H1 (cell line): ENCODE measurements at regions not wholly inside any gene's neighbourhood (a gene's known extent, or its start where the extent isn't known, plus 50 kb on each side); places are given as distances from the start of the nearest gene placed in this dataset.

Experiments
- CTCF ChIA-PET: fragments of 300-600 bp; sonication (Branson Sonifier 250); formaldehyde crosslinking; loops from one replicate; lab custom pipeline; 2021; ENCODE audit not compliant: partially characterized antibody; lab: Charles Lee
- POLR2A ChIA-PET: fragments of 300-600 bp; sonication (Branson Sonifier 250); formaldehyde crosslinking; loops from one replicate; lab custom pipeline; 2021; ENCODE audit warnings: inconsistent platforms; ENCODE audit not compliant: partially characterized antibody; lab: Charles Lee
- DNase-seq, 2 experiments: peaks; one replicate each; pipeline versions ENCODE4 v3.0.0 to v3.0.0-alpha.2; 2010 to 2022; ENCODE audit warnings: low spot score in 2 of 2, low read depth in 1 of 2, mixed read lengths in 1 of 2
- FAIRE-seq: peaks from 2 replicates; lab custom pipeline; 2011; peaks lifted over from hg19 to GRCh38; lab: Jason Lieb, UNC
- H2AFZ ChIP-seq: 2 replicates; pipeline ENCODE4 v1.8.1; 2012; ENCODE audit warnings: low read length, inconsistent platforms
- H2AK5ac ChIP-seq: 2 replicates; pipeline ENCODE4 v1.6.1; 2013; ENCODE audit warnings: low read depth, low read length
- H2BK120ac ChIP-seq: replicated peaks from 2 replicates; pipeline ENCODE3; 2013; ENCODE audit warnings: low read depth, low read length, inconsistent platforms
- H2BK12ac ChIP-seq: 2 replicates; pipeline ENCODE4 v1.6.1; 2013; ENCODE audit warnings: low read depth, low read length
- H2BK15ac ChIP-seq: 2 replicates; pipeline ENCODE4 v1.6.1; 2013; ENCODE audit warnings: low read length
- H2BK20ac ChIP-seq: 2 replicates; pipeline ENCODE4 v1.6.1; 2013; ENCODE audit warnings: low read length
- H2BK5ac ChIP-seq: 2 replicates; pipeline ENCODE4 v1.6.1; 2013; ENCODE audit warnings: low read depth, low read length
- H3K14ac ChIP-seq: 2 replicates; pipeline ENCODE4 v1.6.1; 2013; ENCODE audit warnings: inconsistent platforms; ENCODE audit not compliant: insufficient read length
- H3K18ac ChIP-seq: 2 replicates; pipeline ENCODE4 v1.6.1; 2013; ENCODE audit warnings: low read length; ENCODE audit errors: extremely low read depth
- H3K23ac ChIP-seq: 2 replicates; pipeline ENCODE4 v1.6.1; 2013; ENCODE audit warnings: inconsistent platforms; ENCODE audit not compliant: insufficient read length
- H3K23me2 ChIP-seq: 2 replicates; pipeline ENCODE4 v1.6.1; 2013; ENCODE audit warnings: low read depth, low read length
- H3K27ac ChIP-seq: 2 replicates; pipeline ENCODE4 v1.6.1; 2011; ENCODE audit warnings: low read depth, low read length, inconsistent platforms
- H3K27me3 ChIP-seq, 4 experiments: replicated peaks in 1 of 4; 1 replicate in 1 of 4; 2 replicates in 3 of 4; pipeline versions ENCODE4 v1.6.1 to v1.8.1; 2011 to 2013; ENCODE audit warnings: low read length in 3 of 4, mild to moderate bottlenecking in 3 of 4, inconsistent platforms in 2 of 4, mixed read lengths in 2 of 4, moderate library complexity in 1 of 4; ENCODE audit not compliant: control insufficient read depth in 3 of 4, insufficient read depth in 3 of 4; ENCODE audit errors: extremely low read depth in 1 of 4
- H3K36me3 ChIP-seq, 4 experiments: 2 replicates each; pipeline versions ENCODE4 v1.6.1 to v1.8.1; 2011 to 2013; ENCODE audit warnings: mild to moderate bottlenecking in 4 of 4, low read length in 3 of 4, moderate library complexity in 2 of 4, control low read depth in 1 of 4, inconsistent platforms in 1 of 4; ENCODE audit not compliant: insufficient read depth in 4 of 4, control insufficient read depth in 2 of 4
- H3K4ac ChIP-seq: replicated peaks from 2 replicates; pipeline ENCODE3; 2013; ENCODE audit warnings: low read length, low read depth, mixed read lengths, inconsistent platforms; ENCODE audit not compliant: insufficient read length
- H3K4me1 ChIP-seq, 4 experiments: replicated peaks in 1 of 4; 1 replicate in 1 of 4; 2 replicates in 3 of 4; pipeline versions ENCODE4 v1.6.1 to v1.8.1; 2011 to 2013; ENCODE audit warnings: low read length in 3 of 4, inconsistent platforms in 2 of 4, mixed read lengths in 1 of 4; ENCODE audit not compliant: insufficient read depth in 4 of 4, control insufficient read depth in 3 of 4
- H3K4me2 ChIP-seq, 2 experiments: 2 replicates each; pipeline versions ENCODE4 v1.6.1 to v1.8.1; 2011 to 2013; ENCODE audit warnings: low read depth in 2 of 2, low read length in 2 of 2, control low read depth in 1 of 2, inconsistent platforms in 1 of 2, mild to moderate bottlenecking in 1 of 2; ENCODE audit not compliant: insufficient read depth in 1 of 2
- H3K4me3 ChIP-seq, 4 experiments: fragments of 200-600, 300-600 bp in 1 of 4; sonication (generic), shearing (Covaris generic), sonication (Bioruptor Twin) in 1 of 4; 2 replicates each; pipeline versions ENCODE4 v1.5.1 to v1.8.1; 2011 to 2016; ENCODE audit warnings: low read length in 4 of 4, low read depth in 3 of 4, control low read depth in 2 of 4, inconsistent platforms in 2 of 4, mild to moderate bottlenecking in 2 of 4, mixed read lengths in 1 of 4, moderate library complexity in 1 of 4; ENCODE audit not compliant: insufficient read depth in 2 of 4; ENCODE audit errors: extremely low read depth in 1 of 4
- H3K56ac ChIP-seq: replicated peaks from 2 replicates; pipeline ENCODE3; 2013; ENCODE audit warnings: low read depth, mild to moderate bottlenecking, mixed read lengths, low read length, inconsistent platforms; ENCODE audit not compliant: insufficient read length
- H3K79me1 ChIP-seq: 2 replicates; pipeline ENCODE4 v1.6.1; 2013; ENCODE audit warnings: low read depth, low read length, control low read depth
- H3K79me2 ChIP-seq, 2 experiments: 2 replicates each; pipeline versions ENCODE4 v1.6.1 to v1.8.1; 2012 to 2013; ENCODE audit warnings: low read length in 2 of 2, mild to moderate bottlenecking in 2 of 2, inconsistent platforms in 1 of 2; ENCODE audit not compliant: insufficient read depth in 2 of 2, control insufficient read depth in 1 of 2
- H3K9ac ChIP-seq, 4 experiments: replicated peaks in 1 of 4; 1 replicate in 1 of 4; 2 replicates in 3 of 4; pipeline versions ENCODE4 v1.6.1 to v1.8.1; 2011 to 2013; ENCODE audit warnings: low read depth in 3 of 4, low read length in 3 of 4, control low read depth in 2 of 4, mild to moderate bottlenecking in 2 of 4, moderate library complexity in 2 of 4, inconsistent platforms in 1 of 4; ENCODE audit errors: extremely low read depth in 1 of 4
- H3K9me3 ChIP-seq, 2 experiments: 2 replicates each; pipeline versions ENCODE4 v1.6.1 to v1.8.1; 2012 to 2013; ENCODE audit warnings: mild to moderate bottlenecking in 2 of 2, moderate library complexity in 2 of 2, control low read depth in 1 of 2, inconsistent platforms in 1 of 2, low read depth in 1 of 2, low read length in 1 of 2, mixed read lengths in 1 of 2; ENCODE audit not compliant: insufficient read depth in 2 of 2
- H4K20me1 ChIP-seq, 2 experiments: replicated peaks in 1 of 2; 2 replicates each; pipeline versions ENCODE3 to v1.8.1; 2011 to 2013; ENCODE audit warnings: inconsistent platforms in 2 of 2, low read length in 2 of 2, mild to moderate bottlenecking in 1 of 2; ENCODE audit not compliant: insufficient read depth in 2 of 2, control insufficient read depth in 1 of 2
- H4K5ac ChIP-seq: 2 replicates; pipeline ENCODE4 v1.6.1; 2013; ENCODE audit warnings: low read length, low read depth, mixed read lengths, inconsistent platforms; ENCODE audit not compliant: insufficient read length
- H4K8ac ChIP-seq: 2 replicates; pipeline ENCODE4 v1.8.0; 2013; ENCODE audit warnings: mild to moderate bottlenecking, moderate library complexity, low read length, inconsistent platforms; ENCODE audit not compliant: insufficient read depth; ENCODE audit errors: extremely low read depth
- H4K91ac ChIP-seq: replicated peaks from 2 replicates; pipeline ENCODE3; 2013; ENCODE audit warnings: low read length, mixed read lengths, inconsistent platforms; ENCODE audit not compliant: insufficient read length
- MAFK ChIP-seq: IDR thresholded peaks from 2 replicates; pipeline ENCODE4 v1.6.1; 2012; ENCODE audit warnings: low read depth, mild to moderate bottlenecking, improper control_type of control experiment, low read length
- RBBP5 ChIP-seq: IDR thresholded peaks from 2 replicates; pipeline ENCODE4 v1.7.1; 2012; ENCODE audit warnings: low read depth, mild to moderate bottlenecking, inconsistent platforms, low read length, moderate library complexity, borderline replicate concordance
- WGBS, 2 experiments: shearing (Covaris generic) in 1 of 2; methylation state at CpG; one replicate each; pipeline versions ENCODE4 v1.1.6 to v1.1.7; 2013 to 2015; ENCODE audit warnings: low lambda C conversion rate in 2 of 2, mixed read lengths in 2 of 2, inconsistent platforms in 1 of 2, low coverage in 1 of 2, missing lambda C conversion rate in 1 of 2; ENCODE audit not compliant: insufficient replicate concordance in 2 of 2, insufficient coverage in 1 of 2, insufficient read length in 1 of 2; ENCODE audit errors: extremely low coverage in 1 of 2, missing lambda C conversion rate in 1 of 2; 5-methylcytosine and 5-hydroxymethylcytosine counted together

DNA sequence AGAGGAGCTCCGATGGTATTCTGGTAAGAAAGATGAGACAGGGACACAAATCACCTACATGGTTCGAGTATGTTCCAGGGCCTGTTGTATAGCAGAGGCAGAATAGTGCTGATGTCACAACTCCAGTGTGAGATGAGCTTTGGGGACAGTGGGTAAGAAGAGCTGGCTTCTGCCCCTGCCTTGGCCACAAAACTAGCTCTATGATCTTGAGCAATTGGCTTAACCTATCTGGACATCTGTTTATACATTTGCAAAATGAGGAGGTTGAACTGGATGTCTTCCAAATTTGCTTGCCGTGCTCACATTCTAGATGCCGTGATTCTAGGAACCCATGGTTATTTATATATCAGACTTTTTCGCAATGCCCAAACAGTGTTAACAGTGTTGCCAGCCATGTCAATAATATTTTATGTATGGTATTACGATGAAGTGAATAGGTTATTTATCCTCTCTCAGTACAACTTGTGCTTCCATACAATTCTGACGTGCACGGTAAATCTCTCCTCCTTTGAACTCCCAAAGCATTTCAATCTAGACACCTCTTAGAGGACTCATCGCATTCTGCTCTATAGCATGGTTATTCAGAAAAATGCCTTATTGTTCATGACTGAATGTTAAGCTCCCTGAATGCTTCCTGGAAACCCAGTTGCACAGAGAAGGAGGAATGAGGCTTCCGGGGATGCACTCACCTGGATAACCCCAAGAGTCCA lies 316.0 kb downstream of the FOXO1 start:
- no peaks in the 10 kb centered on the region for H3K79me2 ChIP-seq
- H4K20me1 ChIP-seq: no peaks in the 10 kb centered on the region
- FAIRE-seq (no peak), DNase-seq (no peak)
- CTCF ChIA-PET: interaction anchor here (0.6 kb wide), 1 partner anchor 19 kb away, joined by 3 read pairs; no protein-coding TSS in a partner anchor
- no peaks in the 10 kb centered on the region for H3K9me3 ChIP-seq
- no peak overlapping the region for H2BK120ac ChIP-seq
- H2AFZ ChIP-seq: no peak overlapping the region
- H4K5ac ChIP-seq: no peak overlapping the region
- H3K9ac ChIP-seq: no peak overlapping the region
- H3K36me3 ChIP-seq: no peaks in the 10 kb centered on the region
- no peak overlapping the region for H3K18ac ChIP-seq
- H3K4me2 ChIP-seq: no peak overlapping the region
- H2BK20ac ChIP-seq: no peak overlapping the region
- H4K8ac ChIP-seq: no peak overlapping the region
- H2BK5ac ChIP-seq: no peak overlapping the region
- no peak overlapping the region for H3K23ac ChIP-seq
- H2BK12ac ChIP-seq: no peak overlapping the region
- H3K56ac ChIP-seq: no peak overlapping the region
- 90% methylated on average over 10 of the region's 10 CpGs; no CpG with 5 or more reads in 1 of the 2 experiments for WGBS, 2 experiments
- no peak overlapping the region for H3K4ac ChIP-seq
- no peak overlapping the region for H2AK5ac ChIP-seq
- H3K23me2 ChIP-seq: no peaks in the 10 kb centered on the region
- peaks cover 0 to 5% (median 2%) of the 10 kb centered on the region in 4 experiments; a peak in 4 of 7 replicates for H3K27me3 ChIP-seq
- H3K14ac ChIP-seq: no peak overlapping the region
- H4K91ac ChIP-seq: no peak overlapping the region
- POLR2A ChIA-PET: interaction anchor here (0.6 kb wide), 1 partner anchor 25 kb away, joined by 3 read pairs; no protein-coding TSS in a partner anchor
- no peaks in the 10 kb centered on the region for H3K79me1 ChIP-seq
- H2BK15ac ChIP-seq: no peak overlapping the region
- no peak overlapping the region for H3K27ac ChIP-seq
- no peak overlapping the region for H3K4me3 ChIP-seq
- peaks cover 4 to 13% (median 11%) of the 10 kb centered on the region in 4 experiments; a peak in 6 of 7 replicates for H3K4me1 ChIP-seq
- TF ChIP-seq MAFK: no peak
- no peak for TF ChIP-seq RBBP5
